ENCODE measurements at regions not wholly inside any gene's neighbourhood (a gene's known extent, or its start where the extent isn't known, plus 50 kb on each side); places are given as distances from the start of the nearest gene placed in this dataset.

DNA sequence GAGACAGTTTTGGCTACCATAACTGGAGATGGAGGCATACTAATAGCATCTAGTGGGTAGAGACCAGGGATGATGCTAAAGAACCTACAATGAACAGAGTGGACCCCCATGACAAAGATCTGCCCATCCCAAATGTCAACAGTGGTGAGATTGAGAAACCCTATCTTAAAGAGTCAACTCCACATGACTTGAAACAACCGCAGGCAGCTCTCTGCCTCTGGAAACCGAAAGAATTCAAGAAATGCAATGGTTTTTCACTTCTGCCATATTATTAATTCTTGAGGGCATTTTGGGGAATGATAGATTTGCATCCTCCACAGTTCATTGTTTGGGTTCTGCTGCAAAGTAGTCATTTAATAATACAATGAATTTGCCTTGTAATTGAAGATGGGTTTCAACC lies 463.4 kb downstream of the MAFB start:
- no peaks in the 10 kb centered on the region for H3K4me1 Mint-ChIP-seq (ENCODE audit: low read depth, unreplicated experiment)
- DNase-seq, result no peak
- TF ChIP-seq CTCF (IDR thresholded peaks at IDR 0.05; ENCODE audit: partially characterized antibody, unreplicated experiment), result no peak
- peaks cover 2% of the 10 kb centered on the region for H3K9me3 Mint-ChIP-seq (ENCODE audit: unreplicated experiment)
- no peaks in the 10 kb centered on the region for H3K36me3 Mint-ChIP-seq (ENCODE audit: unreplicated experiment)
- no peak overlapping the region for H3K27ac Mint-ChIP-seq (ENCODE audit: unreplicated experiment)
- peaks cover 2% of the 10 kb centered on the region for H3K27me3 Mint-ChIP-seq (ENCODE audit: unreplicated experiment)
- H3K4me3 Mint-ChIP-seq (ENCODE audit: unreplicated experiment), result no peak overlapping the region

DNA sequence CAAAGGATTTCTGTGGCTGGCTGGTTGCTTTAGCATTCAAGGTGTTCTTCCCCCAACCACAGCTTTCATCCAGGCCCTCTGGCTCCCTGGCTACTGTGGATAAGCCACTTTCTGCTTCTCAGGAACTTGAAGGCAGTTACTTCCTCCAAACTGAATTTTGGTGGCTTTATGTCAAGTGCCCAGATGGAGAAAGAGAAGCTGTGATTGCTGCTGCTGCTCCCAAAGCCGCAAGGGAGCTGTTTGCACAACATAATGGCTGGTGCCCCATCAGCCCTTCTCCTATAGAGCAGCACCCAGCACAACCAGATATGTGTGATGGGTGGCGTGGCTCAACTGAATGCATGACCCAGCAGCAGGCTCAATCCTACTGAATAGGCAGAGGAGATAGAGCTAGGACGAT lies 465.2 kb downstream of the MAFB start:
- DNase-seq, result no peak
- no peaks in the 10 kb centered on the region for H3K36me3 Mint-ChIP-seq (ENCODE audit: unreplicated experiment)
- TF ChIP-seq CTCF (IDR thresholded peaks at IDR 0.05; ENCODE audit: partially characterized antibody, unreplicated experiment), result no peak
- H3K4me3 Mint-ChIP-seq (ENCODE audit: unreplicated experiment), result no peak overlapping the region
- peaks cover 2% of the 10 kb centered on the region for H3K9me3 Mint-ChIP-seq (ENCODE audit: unreplicated experiment)
- no peaks in the 10 kb centered on the region for H3K27me3 Mint-ChIP-seq (ENCODE audit: unreplicated experiment)
- H3K4me1 Mint-ChIP-seq (ENCODE audit: low read depth, unreplicated experiment), result no peaks in the 10 kb centered on the region
- H3K27ac Mint-ChIP-seq (ENCODE audit: unreplicated experiment), result no peak overlapping the region

DNA sequence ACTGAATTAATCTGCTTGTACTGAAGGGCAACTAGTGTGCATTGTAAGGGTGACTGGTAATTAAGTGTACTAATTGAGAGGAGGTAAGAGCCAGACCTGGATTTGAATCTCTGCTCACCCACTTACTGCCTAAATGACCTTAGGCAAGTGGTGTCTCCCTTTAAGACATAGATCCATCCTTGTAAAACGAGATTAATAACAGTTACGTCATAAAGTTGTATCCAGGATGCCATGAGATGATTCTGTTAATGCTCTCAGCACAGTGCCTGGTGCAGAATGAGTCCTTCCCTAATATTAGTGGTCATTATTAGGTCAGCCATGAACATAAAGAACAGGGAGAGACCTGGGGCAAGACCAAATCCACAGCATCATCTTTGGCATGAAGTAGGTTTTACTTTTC lies 470.1 kb downstream of the MAFB start:
- H3K4me3 Mint-ChIP-seq (ENCODE audit: unreplicated experiment), result no peak overlapping the region
- H3K9me3 Mint-ChIP-seq (ENCODE audit: unreplicated experiment), result peaks cover 2% of the 10 kb centered on the region
- no peak overlapping the region for H3K27ac Mint-ChIP-seq (ENCODE audit: unreplicated experiment)
- no peaks in the 10 kb centered on the region for H3K27me3 Mint-ChIP-seq (ENCODE audit: unreplicated experiment)
- TF ChIP-seq CTCF (IDR thresholded peaks at IDR 0.05; ENCODE audit: partially characterized antibody, unreplicated experiment), result no peak
- no peaks in the 10 kb centered on the region for H3K36me3 Mint-ChIP-seq (ENCODE audit: unreplicated experiment)
- DNase-seq, result no peak
- H3K4me1 Mint-ChIP-seq (ENCODE audit: low read depth, unreplicated experiment), result peaks cover 2% of the 10 kb centered on the region

GRCh38 chr20:40218316-40218969 lies 470.6 kb downstream of the MAFB start:
- H3K4me3 Mint-ChIP-seq (ENCODE audit: unreplicated experiment), result no peak overlapping the region
- peaks cover 2% of the 10 kb centered on the region for H3K9me3 Mint-ChIP-seq (ENCODE audit: unreplicated experiment)
- H3K27me3 Mint-ChIP-seq (ENCODE audit: unreplicated experiment), result no peaks in the 10 kb centered on the region
- no peak overlapping the region for H3K27ac Mint-ChIP-seq (ENCODE audit: unreplicated experiment)
- no peak for TF ChIP-seq CTCF (IDR thresholded peaks at IDR 0.05; ENCODE audit: partially characterized antibody, unreplicated experiment)
- peaks cover 2% of the 10 kb centered on the region for H3K4me1 Mint-ChIP-seq (ENCODE audit: low read depth, unreplicated experiment)
- DNase-seq, result no peak
- H3K36me3 Mint-ChIP-seq (ENCODE audit: unreplicated experiment), result no peaks in the 10 kb centered on the region

DNA sequence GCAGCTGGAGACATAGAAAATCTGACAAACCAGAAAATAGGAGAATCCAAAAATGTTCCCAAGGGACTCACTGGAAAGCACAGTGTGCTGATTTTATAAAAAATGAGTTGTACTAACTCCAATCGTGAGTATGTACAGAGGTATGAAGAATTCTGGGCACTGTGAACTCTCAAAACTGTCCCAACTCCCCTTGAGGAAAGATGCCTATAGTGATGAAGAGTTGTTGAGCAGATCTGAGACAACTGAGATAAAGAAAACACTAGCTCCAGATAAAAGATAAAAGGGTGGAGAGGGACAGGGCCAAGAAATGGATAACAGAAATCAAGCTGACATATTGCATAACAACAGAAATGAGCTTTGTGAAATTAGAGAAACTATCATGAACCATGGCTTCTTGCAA lies 481.4 kb downstream of the MAFB start:
- Mint-ChIP-seq H3K4me1 (ENCODE audit: low read depth, unreplicated experiment) (no peaks in the 10 kb centered on the region), H3K9me3 (ENCODE audit: unreplicated experiment) (no peaks in the 10 kb centered on the region), H3K36me3 (ENCODE audit: unreplicated experiment) (no peaks in the 10 kb centered on the region), H3K27ac (ENCODE audit: unreplicated experiment) (no peak overlapping the region), H3K27me3 (ENCODE audit: unreplicated experiment) (peaks cover 1% of the 10 kb centered on the region), H3K4me3 (ENCODE audit: unreplicated experiment) (no peak overlapping the region)
- no peak for DNase-seq
- no peak for TF ChIP-seq CTCF (IDR thresholded peaks at IDR 0.05; ENCODE audit: partially characterized antibody, unreplicated experiment)

All from glutamatergic neuron (in vitro differentiated cells).